T follicular helper cell (primary cell): ENCODE measurements at regions not wholly inside any gene's neighbourhood (a gene's known extent, or its start where the extent isn't known, plus 50 kb on each side); places are given as distances from the start of the nearest gene placed in this dataset.

ENCODE experiments used
- DNase-seq: peaks from one replicate; pipeline ENCODE4 v3.0.0-alpha.2; 2020; ENCODE audit warnings: low read depth

GRCh38 chr13:48888613-48889012 is 87.1 kb upstream of the FNDC3A start:
- DNase-seq, result no peak

GRCh38 chr13:48890391-48890790 is 85.3 kb upstream of the FNDC3A start:
- no peak for DNase-seq

GRCh38 chr13:48891586-48891985 is 84.1 kb upstream of the FNDC3A start:
- DNase-seq, result no peak

- no peak for DNase-seq
Measured at GRCh38 chr13:48892053-48892687, 83.5 kb upstream of the FNDC3A start.

GRCh38 chr13:48892688-48893075 is 83.0 kb upstream of the FNDC3A start:
- no peak for DNase-seq

GRCh38 chr13:48896312-48896711 is 79.4 kb upstream of the FNDC3A start:
- DNase-seq, result no peak

GRCh38 chr13:48901781-48902180 is 73.9 kb upstream of the FNDC3A start:
- DNase-seq, result no peak

GRCh38 chr13:48902368-48902767 is 73.3 kb upstream of the FNDC3A start:
- no peak for DNase-seq

GRCh38 chr13:48904668-48905290 is 70.9 kb upstream of the FNDC3A start:
- DNase-seq, result no peak

GRCh38 chr13:48906200-48906599 is 69.5 kb upstream of the FNDC3A start:
- DNase-seq, result no peak

- DNase-seq, result no peak
Measured at GRCh38 chr13:48908381-48909055, 67.2 kb upstream of the FNDC3A start.

GRCh38 chr13:48909056-48909389 is 66.7 kb upstream of the FNDC3A start:
- DNase-seq, result no peak

- DNase-seq, result no peak
Measured at GRCh38 chr13:48910686-48911085, 65.0 kb upstream of the FNDC3A start.

GRCh38 chr13:48919751-48920150 is 56.0 kb upstream of the FNDC3A start:
- no peak for DNase-seq

- no peak for DNase-seq
Measured at GRCh38 chr13:48920730-48921129, 55.0 kb upstream of the FNDC3A start.

- no peak for DNase-seq
Measured at GRCh38 chr13:48923376-48923775, 52.3 kb upstream of the FNDC3A start.

- no peak for DNase-seq
Measured at GRCh38 chr13:48925001-48925400, 50.7 kb upstream of the FNDC3A start.
